ENCODE measurements at regions not wholly inside any gene's neighbourhood (a gene's known extent, or its start where the extent isn't known, plus 50 kb on each side); places are given as distances from the start of the nearest gene placed in this dataset.

GRCh38 chr2:12929758-12930157 is 213.0 kb downstream of the TRIB2 start:
- DNase-seq (ENCODE audit: low read depth) = peak; percentile 9

- DNase-seq (ENCODE audit: low read depth) = peak; percentile 27
Observed at GRCh38 chr2:12930391-12930790, 213.7 kb downstream of the TRIB2 start.

- DNase-seq (ENCODE audit: low read depth) = peak; percentile 32
Observed at GRCh38 chr2:12931186-12931844, 214.6 kb downstream of the TRIB2 start.

GRCh38 chr2:12932192-12932591 is 215.5 kb downstream of the TRIB2 start:
- DNase-seq (ENCODE audit: low read depth) = no peak

GRCh38 chr2:12934146-12934756 is 217.5 kb downstream of the TRIB2 start:
- no peak for DNase-seq (ENCODE audit: low read depth)

GRCh38 chr2:12935222-12935621 is 218.5 kb downstream of the TRIB2 start:
- DNase-seq (ENCODE audit: low read depth) = no peak

- DNase-seq (ENCODE audit: low read depth) = no peak
Observed at GRCh38 chr2:12935796-12936195, 219.1 kb downstream of the TRIB2 start.

GRCh38 chr2:12941203-12941602 is 224.5 kb downstream of the TRIB2 start:
- no peak for DNase-seq (ENCODE audit: low read depth)

GRCh38 chr2:12948231-12948960 is 231.7 kb downstream of the TRIB2 start:
- peak; percentile 25 for DNase-seq (ENCODE audit: low read depth)

- DNase-seq (ENCODE audit: low read depth) = no peak
Observed at GRCh38 chr2:12948961-12949353, 232.2 kb downstream of the TRIB2 start.

- no peak for DNase-seq (ENCODE audit: low read depth)
Observed at GRCh38 chr2:12949406-12949805, 232.7 kb downstream of the TRIB2 start.

GRCh38 chr2:12950174-12950573 is 233.4 kb downstream of the TRIB2 start:
- DNase-seq (ENCODE audit: low read depth) = no peak

GRCh38 chr2:12950957-12951656 is 234.4 kb downstream of the TRIB2 start:
- DNase-seq (ENCODE audit: low read depth) = no peak

GRCh38 chr2:12951657-12951973 is 234.9 kb downstream of the TRIB2 start:
- DNase-seq (ENCODE audit: low read depth) = no peak

GRCh38 chr2:12953596-12953995 is 236.9 kb downstream of the TRIB2 start:
- no peak for DNase-seq (ENCODE audit: low read depth)

- DNase-seq (ENCODE audit: low read depth) = no peak
Observed at GRCh38 chr2:12955864-12956263, 239.1 kb downstream of the TRIB2 start.

- no peak for DNase-seq (ENCODE audit: low read depth)
Observed at GRCh38 chr2:12957251-12957650, 240.5 kb downstream of the TRIB2 start.

GRCh38 chr2:12959935-12960334 is 243.2 kb downstream of the TRIB2 start:
- no peak for DNase-seq (ENCODE audit: low read depth)

GRCh38 chr2:12960671-12961070 is 243.9 kb downstream of the TRIB2 start:
- DNase-seq (ENCODE audit: low read depth) = no peak

GRCh38 chr2:12964904-12965539 is 248.3 kb downstream of the TRIB2 start:
- DNase-seq (ENCODE audit: low read depth) = no peak

GRCh38 chr2:12965540-12966269 is 249.0 kb downstream of the TRIB2 start:
- DNase-seq (ENCODE audit: low read depth) = peak; percentile 63

Data from Daoy (cell line).